GM19043 (cell line): ENCODE measurements at regions not wholly inside any gene's neighbourhood (a gene's known extent, or its start where the extent isn't known, plus 50 kb on each side); places are given as distances from the start of the nearest gene placed in this dataset.
"Not testable (repeated sequence)": the region's sequence is repeated elsewhere in the genome, so short reads cannot be mapped to it uniquely, and the experiment has no call there.

Source experiments
- ATAC-seq: cut with Tn5 transposase; IDR thresholded peaks from one replicate; pipeline ENCODE4 v1.9.1; 2021; ENCODE audit warnings: low read depth; ENCODE audit not compliant: unreplicated experiment

DNA sequence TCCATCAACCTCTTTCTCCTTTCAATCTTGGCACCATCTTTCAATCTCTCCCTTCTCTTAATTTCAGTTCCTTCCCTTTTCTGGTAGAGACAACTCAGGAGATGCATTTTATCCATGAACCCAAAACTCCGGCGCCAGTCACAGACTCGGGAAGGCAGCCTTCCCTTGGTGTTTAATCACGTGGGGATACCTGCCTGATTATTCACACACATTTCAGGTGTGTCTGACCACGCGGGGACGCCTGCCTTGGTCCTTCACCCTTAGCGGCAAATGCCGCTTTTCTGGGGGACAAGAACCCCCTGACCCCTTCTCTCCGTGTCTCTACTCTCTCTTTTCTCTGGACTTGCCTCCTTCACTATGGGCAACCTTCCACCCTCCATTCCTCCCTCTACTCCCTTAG lies 257.6 kb upstream of the GULP1 start:
- ATAC-seq: not testable (repeated sequence)

GRCh38 chr2:188035377-188035776 lies 256.3 kb upstream of the GULP1 start:
- not testable (repeated sequence) for ATAC-seq

- ATAC-seq: not testable (repeated sequence)
Observed at GRCh38 chr2:188036786-188037185, 254.9 kb upstream of the GULP1 start.

DNA sequence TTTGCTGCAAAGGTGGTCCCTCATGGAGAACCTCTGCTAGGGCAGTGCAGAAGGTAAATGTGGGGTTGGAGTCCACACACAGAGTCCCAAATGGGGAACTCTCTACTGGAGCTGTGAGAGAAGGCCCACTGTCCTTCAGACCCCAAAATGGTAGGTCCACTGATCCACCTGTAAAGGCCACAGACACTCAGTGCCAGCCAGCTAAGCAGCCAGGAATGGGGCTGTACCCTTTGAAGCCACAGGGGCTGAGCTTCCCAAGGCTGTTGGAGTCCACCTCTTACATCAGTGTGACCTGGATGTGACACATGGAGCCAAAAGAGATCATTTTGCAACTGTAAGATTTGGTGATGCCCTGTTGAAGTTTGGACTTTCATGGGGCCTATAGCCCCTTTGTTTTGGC lies 252.4 kb upstream of the GULP1 start:
- no peak for ATAC-seq

- no peak for ATAC-seq
Observed at GRCh38 chr2:188042412-188042811, 249.3 kb upstream of the GULP1 start.

GRCh38 chr2:188045016-188045415 lies 246.7 kb upstream of the GULP1 start:
- no peak for ATAC-seq

DNA sequence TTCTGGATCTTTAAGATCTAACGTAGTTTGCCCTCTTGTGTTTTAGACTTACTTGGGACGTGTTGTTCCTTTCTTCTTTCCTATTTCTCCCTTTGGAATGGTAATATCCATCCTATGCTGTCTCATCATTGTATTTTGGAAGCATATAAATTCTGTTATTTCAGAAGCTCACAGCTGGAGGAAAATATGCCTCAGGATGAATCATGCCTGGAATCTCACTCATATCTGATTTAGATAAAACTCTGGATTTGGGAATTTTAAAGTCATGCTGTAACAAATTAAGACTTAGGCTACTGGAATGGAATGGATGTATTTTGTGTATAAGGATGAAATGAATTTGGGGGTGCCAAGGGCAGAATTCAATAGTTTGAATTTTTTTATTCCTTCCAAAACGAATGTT lies 245.2 kb upstream of the GULP1 start:
- ATAC-seq: no peak

DNA sequence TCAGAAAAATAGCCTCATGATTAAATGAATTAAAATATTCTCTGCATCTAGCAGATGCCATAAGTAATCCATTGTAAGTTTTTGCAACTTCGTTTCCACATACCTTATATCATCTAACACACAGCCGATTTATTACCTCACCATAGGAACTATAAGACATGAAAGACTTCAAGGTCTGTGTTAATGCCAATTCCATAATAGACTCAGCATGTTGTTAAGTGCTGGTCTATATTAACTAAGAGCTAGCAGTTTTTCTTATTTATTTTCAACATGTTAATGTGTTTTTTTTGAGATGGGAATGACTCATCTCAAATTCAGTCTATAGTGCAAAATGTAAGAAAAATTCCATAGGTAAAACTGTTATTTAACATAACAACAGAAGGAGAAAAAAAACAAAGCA lies 243.9 kb upstream of the GULP1 start:
- ATAC-seq: no peak

DNA sequence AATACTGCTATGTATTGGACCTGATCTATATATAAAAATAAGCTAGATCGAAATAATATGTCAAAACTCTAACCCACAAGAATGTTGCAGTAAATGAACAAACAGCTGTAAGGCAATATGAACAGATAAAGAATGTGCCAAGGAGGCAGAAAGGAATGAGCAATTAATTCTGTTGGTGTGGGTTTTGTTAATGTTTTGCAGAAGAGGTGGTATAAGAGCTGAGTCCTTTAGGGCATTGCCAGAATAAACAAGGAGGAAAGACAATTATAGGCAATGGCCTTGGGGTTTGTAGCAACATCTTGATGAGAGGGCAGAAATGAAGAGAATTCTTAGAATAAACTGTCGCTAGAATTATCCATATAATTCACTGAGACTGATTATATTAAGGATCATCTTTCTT lies 240.9 kb upstream of the GULP1 start:
- no peak for ATAC-seq

DNA sequence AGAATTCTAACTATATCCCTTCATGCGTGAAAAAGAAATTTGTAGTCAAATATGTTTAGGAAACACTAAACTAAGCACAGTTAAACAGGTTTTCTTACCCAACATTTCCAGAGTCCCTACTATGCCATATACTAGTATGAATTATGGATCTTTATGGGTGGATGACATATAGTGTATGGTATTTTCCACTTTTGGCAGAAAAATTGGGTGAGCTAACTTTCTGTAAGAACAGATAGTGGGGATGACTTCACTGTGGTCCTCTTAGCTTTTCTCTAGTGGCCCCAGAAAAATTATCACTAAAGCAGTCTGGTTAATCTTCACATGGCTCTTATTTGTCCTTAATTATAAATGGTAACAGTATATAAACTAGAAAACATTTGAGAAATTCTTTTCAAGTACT lies 240.0 kb upstream of the GULP1 start:
- no peak for ATAC-seq

- ATAC-seq: no peak
Observed at GRCh38 chr2:188065386-188065785, 226.3 kb upstream of the GULP1 start.

- ATAC-seq: no peak
Observed at GRCh38 chr2:188068093-188068492, 223.6 kb upstream of the GULP1 start.

GRCh38 chr2:188076149-188077056 lies 215.3 kb upstream of the GULP1 start:
- ATAC-seq: peak; percentile 64

- ATAC-seq: no peak
Observed at GRCh38 chr2:188077757-188078156, 213.9 kb upstream of the GULP1 start.

DNA sequence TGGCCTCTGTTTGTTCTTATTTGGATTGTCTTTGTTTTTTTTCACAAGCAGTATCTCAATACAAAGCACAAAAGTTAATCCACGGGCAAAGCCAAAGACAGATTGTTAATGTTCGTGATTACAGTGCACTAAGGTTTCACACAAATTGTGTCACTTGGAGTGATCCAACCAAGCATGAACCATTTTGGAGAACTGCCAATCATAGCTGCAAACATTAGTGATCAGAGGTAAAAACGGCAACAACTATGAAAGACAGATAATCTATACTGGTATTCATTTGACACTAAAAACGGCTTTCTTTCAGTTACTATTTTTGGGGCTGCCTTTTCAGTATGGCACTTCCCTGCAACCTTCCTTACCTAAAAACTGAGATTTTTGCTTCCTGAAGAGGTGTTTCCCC lies 213.1 kb upstream of the GULP1 start:
- ATAC-seq: no peak

- ATAC-seq: no peak
Observed at GRCh38 chr2:188079196-188079595, 212.5 kb upstream of the GULP1 start.

DNA sequence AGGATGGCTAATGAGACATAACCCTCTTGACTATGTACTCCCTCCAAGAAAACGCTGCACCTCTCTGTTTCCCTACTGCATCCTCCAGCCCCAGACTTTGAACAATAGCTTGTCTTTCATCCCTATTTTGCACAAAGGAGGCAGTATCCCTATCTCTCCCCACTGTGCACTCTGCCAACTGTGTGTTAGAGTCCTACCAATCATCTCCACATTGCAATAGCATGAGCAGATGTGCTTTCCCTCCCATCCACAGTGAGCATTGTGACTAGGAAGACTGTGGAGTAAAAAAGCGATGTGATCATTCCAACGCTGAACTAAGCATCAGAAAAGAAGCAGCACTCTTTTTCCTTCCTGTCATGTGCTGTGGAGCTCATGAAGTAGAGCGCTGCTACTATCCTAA lies 206.3 kb upstream of the GULP1 start:
- ATAC-seq: no peak

- ATAC-seq: no peak
Observed at GRCh38 chr2:188089901-188090300, 201.8 kb upstream of the GULP1 start.

- no peak for ATAC-seq
Observed at GRCh38 chr2:188091220-188091619, 200.5 kb upstream of the GULP1 start.

DNA sequence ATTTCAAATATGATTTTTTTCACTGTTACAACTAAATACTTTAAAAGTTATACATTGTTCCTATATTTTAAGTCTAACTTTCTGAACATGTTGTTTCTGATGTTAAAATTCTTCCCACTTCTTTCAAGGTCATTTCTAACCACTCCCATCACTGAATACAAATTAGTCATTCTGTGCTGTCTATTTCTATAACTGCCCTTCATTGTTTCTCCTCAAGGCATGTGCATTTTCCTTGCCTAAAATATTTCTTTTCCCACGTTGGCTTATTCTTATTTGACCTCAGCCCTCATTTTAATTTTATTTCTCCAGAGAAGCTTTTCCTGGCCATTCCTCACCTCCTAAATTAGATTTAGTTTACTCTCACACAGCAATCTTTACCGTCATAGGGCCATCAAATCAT lies 198.9 kb upstream of the GULP1 start:
- ATAC-seq: no peak

DNA sequence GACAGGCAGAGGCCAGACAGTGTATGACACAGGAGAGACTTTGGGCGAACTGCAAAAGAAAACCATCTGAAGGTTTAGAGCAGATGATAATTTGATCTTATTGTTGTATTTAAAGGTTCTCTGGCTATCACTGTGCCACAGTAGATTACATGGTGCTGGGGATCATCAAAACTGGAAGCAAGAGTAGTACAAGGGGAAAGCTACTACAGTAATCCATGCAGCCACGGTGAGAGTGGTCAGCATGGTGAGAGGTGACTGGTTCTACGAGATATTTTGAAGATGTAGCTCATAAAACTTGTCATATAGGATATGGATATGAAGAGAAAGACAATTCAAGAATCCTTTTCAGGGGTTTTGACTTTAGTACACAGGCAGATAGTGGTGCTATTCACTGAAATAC lies 194.8 kb upstream of the GULP1 start:
- no peak for ATAC-seq

GRCh38 chr2:188102881-188103280 lies 188.8 kb upstream of the GULP1 start:
- ATAC-seq: no peak

- no peak for ATAC-seq
Observed at GRCh38 chr2:188114014-188114413, 177.7 kb upstream of the GULP1 start.
